ENCODE measurements at regions not wholly inside any gene's neighbourhood (a gene's known extent, or its start where the extent isn't known, plus 50 kb on each side); places are given as distances from the start of the nearest gene placed in this dataset.

DNA sequence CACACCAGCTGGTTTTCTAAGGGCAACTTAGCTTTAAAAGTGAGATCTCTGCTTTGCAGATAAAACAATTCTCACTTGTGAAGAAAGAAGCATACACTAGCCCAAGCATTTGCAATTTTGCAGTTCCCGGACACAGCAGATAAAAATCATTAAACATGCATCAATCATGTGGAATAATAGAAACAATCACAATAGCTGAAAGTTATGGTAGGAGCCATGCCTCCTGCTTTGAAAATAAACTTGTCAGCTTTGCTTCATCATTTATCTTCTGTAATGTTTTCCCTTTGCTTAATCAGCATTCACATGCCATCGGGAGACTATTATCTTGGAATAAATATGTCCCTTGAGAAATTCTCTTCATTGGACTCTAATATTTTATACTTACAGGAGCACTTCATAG, 60.3 kb upstream of the DAB2 start:
- no peak for TF ChIP-seq POLR2AphosphoS5 (IDR thresholded peaks at IDR 0.05; ENCODE audit: low read depth, low read length)
- no peak for TF ChIP-seq POLR2A (IDR thresholded peaks at IDR 0.05; ENCODE audit: low read depth, low read length)

Measured in GM12891 (cell line).